Activated CD8-positive, alpha-beta memory T cell treated with anti-CD3 and anti-CD28 coated beads for 1 hour (primary cell): ENCODE measurements at regions not wholly inside any gene's neighbourhood (a gene's known extent, or its start where the extent isn't known, plus 50 kb on each side); places are given as distances from the start of the nearest gene placed in this dataset.

Experiments used
- DNase-seq, 2 donors: peaks; one replicate each; pipeline ENCODE4 v3.0.0-alpha.2; 2020; ENCODE audit warnings: low read depth in 1 of 2; ENCODE audit errors: extremely low read depth in 1 of 2

- DNase-seq: no peak
Observed at GRCh38 chr15:35596285-35596684, 50.3 kb upstream of the DPH6 start.

GRCh38 chr15:35602836-35603235 is 56.9 kb upstream of the DPH6 start:
- DNase-seq: no peak

- DNase-seq: no peak
Observed at GRCh38 chr15:35603301-35603700, 57.3 kb upstream of the DPH6 start.

GRCh38 chr15:35603856-35604255 is 57.9 kb upstream of the DPH6 start:
- DNase-seq: no peak

GRCh38 chr15:35605764-35606449 is 59.9 kb upstream of the DPH6 start:
- no peak for DNase-seq

GRCh38 chr15:35606450-35606779 is 60.5 kb upstream of the DPH6 start:
- no peak for DNase-seq

GRCh38 chr15:35616498-35617271 is 70.7 kb upstream of the DPH6 start:
- no peak for DNase-seq

GRCh38 chr15:35618260-35619188 is 72.6 kb upstream of the DPH6 start:
- DNase-seq: no peak

GRCh38 chr15:35622641-35623340 is 76.8 kb upstream of the DPH6 start:
- no peak for DNase-seq

GRCh38 chr15:35624881-35625280 is 78.9 kb upstream of the DPH6 start:
- DNase-seq: no peak

GRCh38 chr15:35626571-35627318 is 80.8 kb upstream of the DPH6 start:
- no peak for DNase-seq

GRCh38 chr15:35627696-35628095 is 81.7 kb upstream of the DPH6 start:
- no peak for DNase-seq

- DNase-seq: no peak
Observed at GRCh38 chr15:35629766-35630165, 83.8 kb upstream of the DPH6 start.

GRCh38 chr15:35630532-35630931 is 84.6 kb upstream of the DPH6 start:
- DNase-seq: no peak

- no peak for DNase-seq
Observed at GRCh38 chr15:35630985-35631384, 85.0 kb upstream of the DPH6 start.

GRCh38 chr15:35633677-35634076 is 87.7 kb upstream of the DPH6 start:
- no peak for DNase-seq

GRCh38 chr15:35646790-35647189 is 100.8 kb upstream of the DPH6 start:
- DNase-seq: no peak

- no peak for DNase-seq
Observed at GRCh38 chr15:35647303-35647702, 101.3 kb upstream of the DPH6 start.

GRCh38 chr15:35648941-35649340 is 103.0 kb upstream of the DPH6 start:
- no peak for DNase-seq

GRCh38 chr15:35649575-35649974 is 103.6 kb upstream of the DPH6 start:
- DNase-seq: no peak
